SJSA1 (cell line): ENCODE measurements at regions not wholly inside any gene's neighbourhood (a gene's known extent, or its start where the extent isn't known, plus 50 kb on each side); places are given as distances from the start of the nearest gene placed in this dataset.
"Not testable (repeated sequence)": the region's sequence is repeated elsewhere in the genome, so short reads cannot be mapped to it uniquely, and the experiment has no call there.

ENCODE experiments used
- DNase-seq, 2 experiments: peaks; one replicate each; pipeline ENCODE4 v3.0.0-alpha.2; 2015 to 2020; ENCODE audit warnings: low spot score in 2 of 2, low read depth in 1 of 2
- H3K27ac ChIP-seq: fragments of 250-450 bp; sonication (Bioruptor Pico); 2 replicates; pipeline ENCODE4 v1.5.1; 2020; ENCODE audit warnings: mild to moderate bottlenecking, moderate library complexity
- H3K27me3 ChIP-seq: fragments of 250-450 bp; sonication (Bioruptor Pico); replicated peaks from 2 replicates; pipeline ENCODE4 v1.5.1; 2020; ENCODE audit warnings: mild to moderate bottlenecking, moderate library complexity
- H3K36me3 ChIP-seq: fragments of 250-450 bp; sonication (Bioruptor Pico); 2 replicates; pipeline ENCODE4 v1.5.1; 2020; ENCODE audit warnings: mild to moderate bottlenecking
- H3K4me1 ChIP-seq: fragments of 250-450 bp; sonication (Bioruptor Pico); replicated peaks from 2 replicates; pipeline ENCODE4 v1.6.1; 2021; ENCODE audit warnings: mild to moderate bottlenecking
- H3K4me3 ChIP-seq: fragments of 250-450 bp; sonication (Bioruptor Pico); 2 replicates; pipeline ENCODE4 v1.5.1; 2020; ENCODE audit warnings: mild to moderate bottlenecking
- H3K9me3 ChIP-seq: fragments of 250-450 bp; sonication (Bioruptor Pico); replicated peaks from 2 replicates; pipeline ENCODE4 v1.5.1; 2020; ENCODE audit warnings: mild to moderate bottlenecking

GRCh38 chr16:22683730-22684573 lies 130.0 kb upstream of the HS3ST2 start:
- Histone ChIP-seq H3K4me1 (peaks cover 9% of the 10 kb centered on the region), H3K36me3 (no peaks in the 10 kb centered on the region), H3K27ac (no peak overlapping the region), H3K9me3 (peaks cover 8% of the 10 kb centered on the region), H3K27me3 (peaks cover 5% of the 10 kb centered on the region; the same call in 1 of the 2 replicates), H3K4me3 (no peak overlapping the region)
- DNase-seq: peak in 1 of 2 experiments; percentile 32

GRCh38 chr16:22684574-22685458 lies 129.1 kb upstream of the HS3ST2 start:
- Histone ChIP-seq H3K9me3 (peaks cover 8% of the 10 kb centered on the region), H3K27ac (no peak overlapping the region), H3K4me1 (peaks cover 9% of the 10 kb centered on the region), H3K4me3 (no peak overlapping the region), H3K27me3 (peaks cover 4% of the 10 kb centered on the region; the same call in 1 of the 2 replicates), H3K36me3 (no peaks in the 10 kb centered on the region)
- DNase-seq: no peak

GRCh38 chr16:22685459-22685830 lies 128.5 kb upstream of the HS3ST2 start:
- DNase-seq: no peak
- Histone ChIP-seq H3K27me3 (peaks cover 4% of the 10 kb centered on the region; the same call in 1 of the 2 replicates), H3K36me3 (no peaks in the 10 kb centered on the region), H3K27ac (no peak overlapping the region), H3K4me1 (peaks cover 9% of the 10 kb centered on the region), H3K9me3 (peaks cover 8% of the 10 kb centered on the region), H3K4me3 (no peak overlapping the region)

- Histone ChIP-seq H3K27me3 (no peaks in the 10 kb centered on the region), H3K36me3 (no peaks in the 10 kb centered on the region), H3K9me3 (peaks cover 8% of the 10 kb centered on the region), H3K4me1 (peaks cover 12% of the 10 kb centered on the region), H3K27ac (no peak overlapping the region), H3K4me3 (no peak overlapping the region)
- DNase-seq: no peak
Observed at GRCh38 chr16:22687031-22687530, 126.9 kb upstream of the HS3ST2 start.

GRCh38 chr16:22688463-22688862 lies 125.5 kb upstream of the HS3ST2 start:
- no peaks in the 10 kb centered on the region for H3K36me3 ChIP-seq
- peaks cover 8% of the 10 kb centered on the region for H3K9me3 ChIP-seq
- DNase-seq: no peak
- peaks cover 26% of the 10 kb centered on the region for H3K4me1 ChIP-seq
- H3K4me3 ChIP-seq: no peak overlapping the region
- H3K27ac ChIP-seq: no peak overlapping the region
- no peaks in the 10 kb centered on the region for H3K27me3 ChIP-seq

- no peak overlapping the region for H3K27ac ChIP-seq
- H3K36me3 ChIP-seq: no peaks in the 10 kb centered on the region
- DNase-seq: no peak
- H3K4me1 ChIP-seq: peaks cover 30% of the 10 kb centered on the region
- no peak overlapping the region for H3K4me3 ChIP-seq
- H3K27me3 ChIP-seq: no peaks in the 10 kb centered on the region
- peaks cover 8% of the 10 kb centered on the region for H3K9me3 ChIP-seq
Observed at GRCh38 chr16:22688930-22689329, 125.0 kb upstream of the HS3ST2 start.

- Histone ChIP-seq H3K9me3 (peaks cover 8% of the 10 kb centered on the region), H3K27ac (no peak overlapping the region), H3K4me1 (peaks cover 35% of the 10 kb centered on the region), H3K36me3 (no peaks in the 10 kb centered on the region), H3K4me3 (no peak overlapping the region), H3K27me3 (no peaks in the 10 kb centered on the region)
- no peak for DNase-seq
Observed at GRCh38 chr16:22691335-22691734, 122.6 kb upstream of the HS3ST2 start.

GRCh38 chr16:22692034-22692433 lies 121.9 kb upstream of the HS3ST2 start:
- Histone ChIP-seq H3K4me3 (no peak overlapping the region), H3K9me3 (peaks cover 5% of the 10 kb centered on the region), H3K27me3 (no peaks in the 10 kb centered on the region), H3K4me1 (peaks cover 35% of the 10 kb centered on the region), H3K36me3 (no peaks in the 10 kb centered on the region), H3K27ac (no peak overlapping the region)
- DNase-seq: no peak

GRCh38 chr16:22692916-22693637 lies 120.9 kb upstream of the HS3ST2 start:
- DNase-seq: peak in 1 of 2 experiments; percentile 41
- Histone ChIP-seq H3K9me3 (no peaks in the 10 kb centered on the region), H3K36me3 (no peaks in the 10 kb centered on the region), H3K4me3 (no peak overlapping the region), H3K27ac (no peak overlapping the region), H3K27me3 (no peaks in the 10 kb centered on the region), H3K4me1 (peaks cover 35% of the 10 kb centered on the region)

GRCh38 chr16:22693638-22694340 lies 120.2 kb upstream of the HS3ST2 start:
- Histone ChIP-seq H3K9me3 (no peaks in the 10 kb centered on the region), H3K27me3 (no peaks in the 10 kb centered on the region), H3K4me1 (peaks cover 35% of the 10 kb centered on the region), H3K27ac (no peak overlapping the region), H3K36me3 (no peaks in the 10 kb centered on the region), H3K4me3 (no peak overlapping the region)
- no peak for DNase-seq

GRCh38 chr16:22694887-22695382 lies 119.0 kb upstream of the HS3ST2 start:
- Histone ChIP-seq H3K4me1 (peaks cover 35% of the 10 kb centered on the region), H3K4me3 (no peak overlapping the region), H3K36me3 (no peaks in the 10 kb centered on the region), H3K27ac (peak overlapping the region; percentile 40), H3K9me3 (no peaks in the 10 kb centered on the region), H3K27me3 (no peaks in the 10 kb centered on the region)
- DNase-seq: peak in 1 of 2 experiments; percentile 61

GRCh38 chr16:22695773-22696172 lies 118.2 kb upstream of the HS3ST2 start:
- DNase-seq, H3K27me3 ChIP-seq, H3K27ac ChIP-seq, H3K36me3 ChIP-seq, H3K4me3 ChIP-seq, H3K9me3 ChIP-seq: not testable (repeated sequence)
- peaks cover 35% of the 10 kb centered on the region for H3K4me1 ChIP-seq

GRCh38 chr16:22699356-22699755 lies 114.6 kb upstream of the HS3ST2 start:
- Histone ChIP-seq H3K27me3 (no peaks in the 10 kb centered on the region), H3K27ac (no peak overlapping the region), H3K9me3 (no peaks in the 10 kb centered on the region), H3K4me1 (peaks cover 12% of the 10 kb centered on the region), H3K4me3 (no peak overlapping the region), H3K36me3 (no peaks in the 10 kb centered on the region)
- no peak for DNase-seq
